SIG-M5 treated with dmso at 0.1 percent for 504 hours (cell line): ENCODE measurements at regions not wholly inside any gene's neighbourhood (a gene's known extent, or its start where the extent isn't known, plus 50 kb on each side); places are given as distances from the start of the nearest gene placed in this dataset.

ENCODE experiments used
- DNase-seq: peaks from one replicate; lab custom pipeline; 2025; ENCODE audit not compliant: unreplicated experiment; lab: John Stamatoyannopoulos, UW

GRCh38 chr4:13840502-13841190 lies 213.1 kb upstream of the BOD1L1 start:
- DNase-seq = no peak

- DNase-seq = no peak
These were observed 217.2 kb upstream of the BOD1L1 start for GRCh38 chr4:13844740-13845139.

GRCh38 chr4:13849778-13850177 lies 222.3 kb upstream of the BOD1L1 start:
- DNase-seq = no peak

DNA sequence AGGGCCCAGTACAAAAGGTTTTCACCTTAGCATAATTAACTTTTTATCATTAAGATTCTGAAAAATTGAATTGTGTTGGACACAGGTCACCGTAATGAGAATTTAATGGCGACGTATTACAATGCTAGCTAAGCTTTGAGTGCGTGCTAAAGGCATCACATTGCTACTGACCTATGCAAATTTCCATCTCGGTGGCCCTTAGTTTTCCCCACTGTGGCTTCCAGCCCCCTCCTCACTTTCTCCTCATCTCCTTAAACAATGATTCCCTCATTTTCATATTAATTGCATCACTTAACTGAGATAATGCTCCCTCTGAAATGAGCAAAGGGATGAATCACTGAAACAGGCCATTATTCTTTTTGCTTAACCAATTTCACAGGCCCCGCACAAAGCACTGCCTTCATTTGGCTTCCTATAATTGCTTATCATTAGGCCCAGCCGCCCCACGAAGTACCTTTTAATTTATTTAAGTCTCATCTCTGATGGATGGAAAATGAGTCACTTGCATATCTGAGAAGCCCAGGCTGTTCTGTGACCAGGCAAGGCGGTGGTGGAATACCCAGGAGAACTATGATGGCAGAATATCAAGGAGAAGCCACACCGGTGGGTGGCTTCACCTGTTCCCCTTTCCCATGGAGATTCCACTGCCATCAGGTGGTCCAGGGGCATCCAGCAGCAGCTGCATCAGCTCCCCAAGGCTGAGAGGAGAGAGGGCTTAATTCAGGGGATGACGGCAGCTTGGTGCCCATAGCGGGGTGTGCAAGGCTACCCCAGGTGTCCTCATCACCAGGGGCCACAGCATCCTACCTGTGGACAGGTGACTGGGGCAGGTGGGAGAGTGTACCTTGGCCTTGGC lies 223.8 kb upstream of the BOD1L1 start:
- no peak for DNase-seq

GRCh38 chr4:13852411-13852810 lies 224.9 kb upstream of the BOD1L1 start:
- no peak for DNase-seq

- no peak for DNase-seq
These were observed 228.9 kb upstream of the BOD1L1 start for GRCh38 chr4:13856387-13856786.

GRCh38 chr4:13857397-13857796 lies 229.9 kb upstream of the BOD1L1 start:
- DNase-seq = no peak

DNA sequence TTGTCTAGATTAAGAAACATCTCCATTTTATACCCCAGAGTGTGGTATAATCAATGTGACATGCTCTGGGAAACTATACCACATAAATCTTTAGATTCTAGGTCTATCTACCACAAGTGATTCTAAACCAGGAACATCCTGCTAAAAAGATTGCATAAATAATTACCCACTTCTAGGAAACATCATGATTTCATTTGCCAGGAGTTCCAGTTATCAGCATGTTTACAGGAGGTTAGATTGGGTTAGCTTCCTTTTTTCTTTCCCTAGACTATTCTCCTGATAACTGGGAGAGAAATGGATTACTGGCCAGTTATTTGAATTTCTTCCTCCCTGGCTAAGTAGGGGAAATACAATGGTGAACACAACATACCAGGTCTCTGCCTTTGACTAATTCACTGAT lies 230.3 kb upstream of the BOD1L1 start:
- no peak for DNase-seq

DNA sequence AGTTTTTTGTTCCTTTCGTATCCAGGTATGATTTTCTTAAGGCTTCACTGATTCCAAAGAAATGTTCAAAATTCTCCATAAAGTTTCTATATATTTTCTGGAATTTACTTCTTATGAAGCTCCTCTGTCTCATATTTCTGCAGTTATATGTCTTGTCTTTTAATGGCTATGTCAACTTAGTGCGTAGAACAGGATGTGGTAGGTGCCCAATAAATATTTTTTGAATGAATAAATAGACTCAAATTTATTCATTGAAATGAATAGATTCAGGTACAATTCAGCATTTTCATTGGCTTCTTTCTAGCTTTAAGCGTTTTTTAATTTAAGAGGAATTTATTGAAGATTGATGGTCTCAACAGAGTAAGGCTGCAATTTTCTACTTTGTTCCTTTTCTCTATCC lies 231.9 kb upstream of the BOD1L1 start:
- DNase-seq = no peak

- no peak for DNase-seq
These were observed 232.6 kb upstream of the BOD1L1 start for GRCh38 chr4:13860126-13860525.

GRCh38 chr4:13865871-13866669 lies 238.5 kb upstream of the BOD1L1 start:
- no peak for DNase-seq

- no peak for DNase-seq
These were observed 239.4 kb upstream of the BOD1L1 start for GRCh38 chr4:13866881-13867280.

- DNase-seq = no peak
These were observed 244.6 kb upstream of the BOD1L1 start for GRCh38 chr4:13872155-13872554.

GRCh38 chr4:13872955-13873354 lies 245.4 kb upstream of the BOD1L1 start:
- DNase-seq = no peak

GRCh38 chr4:13875181-13875580 lies 247.7 kb upstream of the BOD1L1 start:
- no peak for DNase-seq

DNA sequence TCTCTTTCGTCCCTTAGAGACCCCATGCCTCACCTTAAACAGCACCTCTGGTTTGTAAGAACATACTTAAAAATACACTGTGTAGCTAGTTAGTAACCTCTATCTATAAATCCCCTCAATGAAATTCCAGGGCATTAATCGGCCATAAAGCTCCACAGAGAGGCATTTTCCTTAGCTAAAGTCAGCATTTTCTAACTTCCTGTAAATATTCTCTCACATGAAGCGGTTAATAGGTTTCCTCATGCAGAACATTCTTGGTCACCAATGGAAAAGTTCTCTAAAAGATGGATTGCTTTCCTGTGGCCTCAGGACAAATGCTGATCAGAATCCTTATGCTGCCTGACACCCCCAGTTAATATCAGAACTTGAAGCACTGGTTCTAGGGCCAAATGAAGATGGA lies 248.6 kb upstream of the BOD1L1 start:
- no peak for DNase-seq

GRCh38 chr4:13876940-13877339 lies 249.4 kb upstream of the BOD1L1 start:
- DNase-seq = no peak

DNA sequence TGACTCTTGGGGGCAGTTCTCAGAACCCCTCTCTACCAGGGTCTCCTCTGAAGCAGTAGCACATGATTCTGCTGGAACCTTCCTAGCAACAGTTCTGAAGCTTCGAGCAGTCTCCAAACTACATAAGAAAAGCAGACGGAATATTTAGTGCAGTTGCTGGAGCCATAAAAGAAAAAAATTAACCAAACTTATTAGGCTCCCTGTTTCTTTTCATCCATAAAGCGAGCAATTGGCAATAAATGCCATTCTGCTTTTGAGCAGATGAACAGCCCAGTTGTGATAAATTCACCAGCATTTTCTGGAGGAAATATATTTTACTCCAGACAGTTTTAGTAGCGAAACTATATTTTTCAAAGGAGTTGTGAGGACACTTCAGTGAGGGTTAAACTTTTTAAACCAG lies 250.1 kb upstream of the BOD1L1 start:
- no peak for DNase-seq

DNA sequence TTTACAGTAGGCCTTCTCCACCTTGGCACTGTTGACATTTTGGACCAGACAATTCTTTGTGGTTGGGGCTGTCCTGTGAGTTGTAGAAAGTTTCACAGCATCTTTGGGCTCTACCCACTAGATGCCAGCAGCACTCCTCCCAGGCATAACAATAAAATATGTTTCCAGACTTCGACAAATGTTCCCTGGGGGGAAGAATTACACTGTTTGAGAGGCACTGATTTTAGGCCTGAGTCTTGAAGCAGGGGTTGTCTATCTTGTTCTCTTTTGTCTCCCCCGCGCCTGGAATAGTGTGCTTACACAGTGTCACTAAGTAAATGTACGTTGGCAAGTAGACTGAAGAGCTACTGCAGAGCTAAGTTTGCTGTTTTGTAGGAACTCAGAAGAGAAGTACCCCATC lies 254.4 kb upstream of the BOD1L1 start:
- DNase-seq = no peak

DNA sequence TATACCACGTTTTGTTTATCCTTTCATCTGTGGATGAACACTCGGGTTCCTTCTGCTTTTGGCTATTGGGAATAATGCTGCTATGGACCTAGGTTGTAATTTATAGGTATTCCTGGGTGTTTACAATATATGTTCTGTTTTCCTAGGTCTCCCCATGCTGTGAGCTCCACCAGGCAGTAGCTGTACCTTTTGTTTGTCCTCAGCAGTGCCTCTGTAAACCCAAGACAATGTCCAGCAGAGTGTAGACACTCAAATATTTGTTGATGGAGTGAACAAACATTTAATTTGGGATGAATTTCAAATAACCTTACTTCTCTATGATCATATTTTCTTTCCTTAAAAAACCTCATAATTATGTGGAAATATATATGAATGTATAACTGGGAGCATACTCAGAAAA lies 259.5 kb upstream of the BOD1L1 start:
- no peak for DNase-seq

- DNase-seq = no peak
These were observed 260.6 kb upstream of the BOD1L1 start for GRCh38 chr4:13888112-13888511.

DNA sequence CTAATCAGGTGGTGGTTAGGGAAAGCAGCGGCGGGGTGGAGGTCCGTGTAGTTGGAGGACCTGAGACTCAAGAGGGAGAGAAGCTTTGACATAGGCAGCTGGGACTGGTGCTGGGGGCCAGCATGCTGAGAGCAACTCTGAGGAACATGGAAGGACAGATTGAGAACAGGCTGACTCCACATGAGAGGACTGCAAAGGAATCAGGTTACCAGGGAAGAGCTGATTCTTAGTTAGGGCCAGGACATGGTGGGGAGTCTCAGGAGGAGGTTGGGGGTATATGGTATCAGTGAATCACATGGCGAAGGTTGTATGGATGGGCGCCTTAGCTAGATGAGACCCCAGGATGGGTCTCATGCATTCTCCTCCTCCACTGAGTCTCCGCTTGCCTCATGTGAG lies 264.0 kb upstream of the BOD1L1 start:
- no peak for DNase-seq
